HUES64 (cell line): ENCODE measurements at regions not wholly inside any gene's neighbourhood (a gene's known extent, or its start where the extent isn't known, plus 50 kb on each side); places are given as distances from the start of the nearest gene placed in this dataset.

ENCODE experiments used
- H3K27ac ChIP-seq: 2 replicates; pipeline ENCODE4 v1.7.0; 2013; ENCODE audit warnings: low read depth, low read length, inconsistent platforms
- H3K27me3 ChIP-seq: 2 replicates; pipeline ENCODE4 v1.6.1; 2013; ENCODE audit warnings: mild to moderate bottlenecking, low read length; ENCODE audit not compliant: insufficient read depth
- H3K36me3 ChIP-seq: 2 replicates; pipeline ENCODE4 v1.6.1; 2013; ENCODE audit warnings: mild to moderate bottlenecking, low read length; ENCODE audit not compliant: insufficient read depth
- H3K4me1 ChIP-seq: 2 replicates; pipeline ENCODE4 v1.6.1; 2013; ENCODE audit warnings: mild to moderate bottlenecking, low read length, moderate library complexity; ENCODE audit not compliant: insufficient read depth
- H3K4me3 ChIP-seq: 2 replicates; pipeline ENCODE4 v1.5.1; 2013; ENCODE audit warnings: mild to moderate bottlenecking, low read length, moderate library complexity
- H3K9ac ChIP-seq: 2 replicates; pipeline ENCODE4 v1.6.1; 2013; ENCODE audit warnings: mild to moderate bottlenecking, low read depth, low read length
- H3K9me3 ChIP-seq: 2 replicates; pipeline ENCODE4 v1.6.1; 2013; ENCODE audit warnings: low read depth, low read length; ENCODE audit not compliant: insufficient read depth
- WGBS: fragments of 150-250, 120-280 bp; methylation state at CpG from one replicate; pipeline ENCODE4 v1.1.7; 2013; ENCODE audit warnings: missing lambda C conversion rate; 5-methylcytosine and 5-hydroxymethylcytosine counted together

- 5% methylated on average over 30 of the region's 30 CpGs for WGBS
- Histone ChIP-seq H3K36me3 (no peaks in the 10 kb centered on the region), H3K4me3 (peak overlapping the region; percentile 74), H3K4me1 (peaks cover 51% of the 10 kb centered on the region), H3K27ac (peak overlapping the region; percentile 96), H3K9me3 (no peaks in the 10 kb centered on the region), H3K27me3 (no peaks in the 10 kb centered on the region), H3K9ac (peak overlapping the region; percentile 96)
Measured at GRCh38 chr17:77451894-77452852, 311.4 kb downstream of the SEC14L1 start.

GRCh38 chr17:77453613-77454241, 313.0 kb downstream of the SEC14L1 start:
- no peak overlapping the region for H3K9ac ChIP-seq
- no peak overlapping the region for H3K27ac ChIP-seq
- no peaks in the 10 kb centered on the region for H3K27me3 ChIP-seq
- H3K9me3 ChIP-seq: no peaks in the 10 kb centered on the region
- no peak overlapping the region for H3K4me3 ChIP-seq
- peaks cover 51% of the 10 kb centered on the region for H3K4me1 ChIP-seq
- 77% methylated on average over 14 of the region's 15 CpGs for WGBS
- no peaks in the 10 kb centered on the region for H3K36me3 ChIP-seq

GRCh38 chr17:77454242-77455095, 313.7 kb downstream of the SEC14L1 start:
- WGBS: 69% methylated on average over 31 of the region's 31 CpGs
- Histone ChIP-seq H3K27ac (no peak overlapping the region), H3K4me1 (peaks cover 45% of the 10 kb centered on the region), H3K36me3 (no peaks in the 10 kb centered on the region), H3K9me3 (no peaks in the 10 kb centered on the region), H3K27me3 (no peaks in the 10 kb centered on the region), H3K9ac (no peak overlapping the region), H3K4me3 (no peak overlapping the region)

GRCh38 chr17:77455111-77455890, 314.5 kb downstream of the SEC14L1 start:
- Histone ChIP-seq H3K4me1 (peaks cover 42% of the 10 kb centered on the region), H3K9ac (no peak overlapping the region), H3K4me3 (no peak overlapping the region), H3K27ac (no peak overlapping the region), H3K36me3 (no peaks in the 10 kb centered on the region), H3K27me3 (no peaks in the 10 kb centered on the region), H3K9me3 (no peaks in the 10 kb centered on the region)
- 88% methylated on average over 25 of the region's 25 CpGs for WGBS

- WGBS: 94% methylated on average over 16 of the region's 16 CpGs
- no peak overlapping the region for H3K27ac ChIP-seq
- no peaks in the 10 kb centered on the region for H3K36me3 ChIP-seq
- no peak overlapping the region for H3K4me3 ChIP-seq
- no peak overlapping the region for H3K9ac ChIP-seq
- H3K9me3 ChIP-seq: no peaks in the 10 kb centered on the region
- peaks cover 41% of the 10 kb centered on the region for H3K4me1 ChIP-seq
- H3K27me3 ChIP-seq: no peaks in the 10 kb centered on the region
Measured at GRCh38 chr17:77455891-77456260, 315.1 kb downstream of the SEC14L1 start.

- H3K4me3 ChIP-seq: no peak overlapping the region
- H3K27me3 ChIP-seq: no peaks in the 10 kb centered on the region
- H3K27ac ChIP-seq: no peak overlapping the region
- H3K9ac ChIP-seq: no peak overlapping the region
- no peaks in the 10 kb centered on the region for H3K9me3 ChIP-seq
- peaks cover 41% of the 10 kb centered on the region for H3K4me1 ChIP-seq
- H3K36me3 ChIP-seq: no peaks in the 10 kb centered on the region
- 95% methylated on average over 18 of the region's 18 CpGs for WGBS
Measured at GRCh38 chr17:77456271-77456950, 315.6 kb downstream of the SEC14L1 start.

GRCh38 chr17:77456951-77457548, 316.3 kb downstream of the SEC14L1 start:
- WGBS: 95% methylated on average over 18 of the region's 18 CpGs
- Histone ChIP-seq H3K4me3 (no peak overlapping the region), H3K4me1 (peaks cover 46% of the 10 kb centered on the region), H3K9ac (no peak overlapping the region), H3K27ac (no peak overlapping the region), H3K36me3 (no peaks in the 10 kb centered on the region), H3K27me3 (no peaks in the 10 kb centered on the region), H3K9me3 (no peaks in the 10 kb centered on the region)

- Histone ChIP-seq H3K27ac (no peak overlapping the region), H3K36me3 (no peaks in the 10 kb centered on the region), H3K9ac (no peak overlapping the region), H3K4me1 (peaks cover 39% of the 10 kb centered on the region), H3K27me3 (no peaks in the 10 kb centered on the region), H3K9me3 (no peaks in the 10 kb centered on the region), H3K4me3 (no peak overlapping the region)
- WGBS: 88% methylated on average over 14 of the region's 14 CpGs
Measured at GRCh38 chr17:77457572-77458201, 316.9 kb downstream of the SEC14L1 start.

GRCh38 chr17:77458202-77459017, 317.6 kb downstream of the SEC14L1 start:
- Histone ChIP-seq H3K36me3 (no peaks in the 10 kb centered on the region), H3K4me1 (peaks cover 34% of the 10 kb centered on the region), H3K9ac (no peak overlapping the region), H3K27me3 (no peaks in the 10 kb centered on the region), H3K4me3 (no peak overlapping the region), H3K9me3 (no peaks in the 10 kb centered on the region), H3K27ac (no peak overlapping the region)
- WGBS: 88% methylated on average over 21 of the region's 21 CpGs
